HL-60 (cell line): ENCODE measurements at regions not wholly inside any gene's neighbourhood (a gene's known extent, or its start where the extent isn't known, plus 50 kb on each side); places are given as distances from the start of the nearest gene placed in this dataset.

Source experiments
- DNase-seq, 2 experiments: peaks; one replicate each; pipeline ENCODE4 v3.0.0-alpha.2; 2010 to 2020; ENCODE audit warnings: low read depth in 1 of 2, low spot score in 1 of 2
- H3K27ac ChIP-seq: fragments of 250-450 bp; sonication (Bioruptor Pico); replicated peaks from 2 replicates; pipeline ENCODE4 v1.5.1; 2020; ENCODE audit warnings: mild to moderate bottlenecking, moderate library complexity
- H3K27me3 ChIP-seq: fragments of 250-450 bp; sonication (Bioruptor Pico); 2 replicates; pipeline ENCODE4 v1.5.1; 2021; ENCODE audit warnings: mild to moderate bottlenecking, moderate library complexity; ENCODE audit not compliant: insufficient read depth, poor library complexity, severe bottlenecking
- H3K4me3 ChIP-seq: replicated peaks from 2 replicates; pipeline ENCODE4 v1.5.1; 2011; ENCODE audit warnings: mild to moderate bottlenecking, control low read depth, low read length; ENCODE audit not compliant: insufficient read depth
- GABPA ChIP-seq: IDR thresholded peaks from 2 replicates; pipeline ENCODE4 v1.6.1; 2012; ENCODE audit warnings: low read depth
- POLR2AphosphoS5 ChIP-seq: IDR thresholded peaks from 2 replicates; pipeline ENCODE4 v1.6.1; 2012; ENCODE audit warnings: low read depth
- REST ChIP-seq: IDR thresholded peaks from 2 replicates; pipeline ENCODE4 v1.6.1; 2012; ENCODE audit warnings: low read depth; ENCODE audit not compliant: insufficient replicate concordance
- SPI1 ChIP-seq: IDR thresholded peaks from 2 replicates; pipeline ENCODE4 v1.6.1; 2012; ENCODE audit warnings: low read depth, mild to moderate bottlenecking, borderline replicate concordance
- TF ChIP-seq, protein P1 (sequence below): IDR thresholded peaks from one replicate; pipeline ENCODE4 v1.5.1; 2011; ENCODE audit warnings: low read length, control low read depth, inconsistent platforms; ENCODE audit not compliant: insufficient read depth

DNA sequence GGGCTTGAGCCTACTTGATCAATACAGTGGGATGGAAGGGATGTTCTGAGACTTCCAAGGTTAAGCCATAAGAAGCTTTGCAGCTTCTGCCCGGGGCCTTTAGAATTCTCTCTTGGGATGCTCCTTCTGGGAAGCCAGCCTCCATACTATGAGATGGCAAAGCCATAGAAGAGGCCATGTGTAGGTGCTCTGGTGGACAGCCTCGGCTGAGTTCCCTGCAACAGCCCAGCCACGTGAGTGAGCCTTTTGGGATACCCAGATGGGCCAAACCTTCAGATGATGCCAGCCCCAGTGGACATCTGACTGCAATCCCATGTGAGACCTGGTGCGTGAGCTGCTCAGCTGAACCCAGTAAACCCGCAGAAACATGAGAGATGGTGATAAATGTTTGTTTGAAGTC lies 370.6 kb downstream of the RPS24 start:
- H3K4me3 ChIP-seq: no peak overlapping the region
- TF ChIP-seq REST: no peak
- no peak for TF ChIP-seq GABPA
- no peak for TF ChIP-seq SPI1
- TF ChIP-seq, protein P1, sequence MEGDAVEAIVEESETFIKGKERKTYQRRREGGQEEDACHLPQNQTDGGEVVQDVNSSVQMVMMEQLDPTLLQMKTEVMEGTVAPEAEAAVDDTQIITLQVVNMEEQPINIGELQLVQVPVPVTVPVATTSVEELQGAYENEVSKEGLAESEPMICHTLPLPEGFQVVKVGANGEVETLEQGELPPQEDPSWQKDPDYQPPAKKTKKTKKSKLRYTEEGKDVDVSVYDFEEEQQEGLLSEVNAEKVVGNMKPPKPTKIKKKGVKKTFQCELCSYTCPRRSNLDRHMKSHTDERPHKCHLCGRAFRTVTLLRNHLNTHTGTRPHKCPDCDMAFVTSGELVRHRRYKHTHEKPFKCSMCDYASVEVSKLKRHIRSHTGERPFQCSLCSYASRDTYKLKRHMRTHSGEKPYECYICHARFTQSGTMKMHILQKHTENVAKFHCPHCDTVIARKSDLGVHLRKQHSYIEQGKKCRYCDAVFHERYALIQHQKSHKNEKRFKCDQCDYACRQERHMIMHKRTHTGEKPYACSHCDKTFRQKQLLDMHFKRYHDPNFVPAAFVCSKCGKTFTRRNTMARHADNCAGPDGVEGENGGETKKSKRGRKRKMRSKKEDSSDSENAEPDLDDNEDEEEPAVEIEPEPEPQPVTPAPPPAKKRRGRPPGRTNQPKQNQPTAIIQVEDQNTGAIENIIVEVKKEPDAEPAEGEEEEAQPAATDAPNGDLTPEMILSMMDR: no peak
- no peak for TF ChIP-seq POLR2AphosphoS5
- H3K27ac ChIP-seq: no peak overlapping the region
- peaks cover 3% of the 10 kb centered on the region for H3K27me3 ChIP-seq
- no peak for DNase-seq

GRCh38 chr10:78405231-78405630 lies 371.6 kb downstream of the RPS24 start:
- DNase-seq: no peak
- TF ChIP-seq REST (no peak), GABPA (no peak), SPI1 (no peak), POLR2AphosphoS5 (no peak)
- TF ChIP-seq, protein P1: no peak

GRCh38 chr10:78405736-78406135 lies 372.1 kb downstream of the RPS24 start:
- TF ChIP-seq GABPA: no peak
- no peak for TF ChIP-seq SPI1
- TF ChIP-seq REST: no peak
- TF ChIP-seq, protein P1: no peak
- no peak for TF ChIP-seq POLR2AphosphoS5
- Histone ChIP-seq H3K4me3 (no peak overlapping the region), H3K27me3 (peaks cover 3% of the 10 kb centered on the region), H3K27ac (no peak overlapping the region)
- DNase-seq: no peak

More at GRCh38 chr10:78405231-78405630, 371.6 kb downstream of the RPS24 start:
- Histone ChIP-seq H3K27me3 (peaks cover 3% of the 10 kb centered on the region), H3K27ac (no peak overlapping the region), H3K4me3 (no peak overlapping the region)
